ENCODE measurements at regions not wholly inside any gene's neighbourhood (a gene's known extent, or its start where the extent isn't known, plus 50 kb on each side); places are given as distances from the start of the nearest gene placed in this dataset.

- TF ChIP-seq POLR2A (IDR thresholded peaks at IDR 0.05) (no peak), CTCF (IDR thresholded peaks at IDR 0.05) (no peak)
Measured at GRCh38 chr1:208799186-208799585, 555.0 kb upstream of the PLXNA2 start.

Measured in lower leg skin (tissue), 3 donors.